ENCODE measurements at regions not wholly inside any gene's neighbourhood (a gene's known extent, or its start where the extent isn't known, plus 50 kb on each side); places are given as distances from the start of the nearest gene placed in this dataset.

DNA sequence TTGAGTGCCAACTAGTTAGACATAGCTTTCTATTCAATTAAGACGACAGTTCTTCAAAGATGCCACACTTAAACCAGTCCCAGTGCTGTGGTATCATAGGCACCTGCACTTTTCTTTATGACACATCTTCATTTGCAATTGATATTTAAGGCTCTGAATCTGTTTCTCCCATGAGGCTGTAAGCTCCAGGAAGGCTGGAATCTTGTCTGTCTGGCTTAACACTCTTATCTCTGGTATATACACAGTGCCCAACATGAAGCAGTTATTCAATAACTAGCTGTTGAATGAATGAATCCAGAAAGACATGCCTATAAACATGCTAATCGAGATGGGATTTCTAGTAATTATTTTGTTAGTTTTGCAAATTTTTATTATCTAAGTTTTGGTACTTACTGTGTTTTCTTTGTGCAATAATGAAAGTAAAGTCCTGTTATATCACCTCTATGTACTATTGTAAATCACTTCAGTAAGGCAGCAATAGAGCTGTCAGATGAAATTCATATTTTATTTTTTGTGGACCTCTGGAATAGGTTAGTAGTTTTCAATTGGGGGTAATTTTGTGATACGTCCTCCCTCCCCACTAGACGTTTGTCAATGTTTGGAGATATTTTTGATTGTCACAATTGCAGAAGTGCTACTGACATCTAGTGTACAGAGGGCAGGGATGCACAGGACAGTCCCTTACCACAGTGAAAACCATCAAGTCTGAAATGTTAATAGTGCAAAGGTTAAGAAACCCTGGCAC is 51.3 kb upstream of the STEAP4 start:
- peaks cover 10% of the 10 kb centered on the region for H3K27me3 Mint-ChIP-seq
- H3K27ac Mint-ChIP-seq = no peak overlapping the region
- H3K4me1 Mint-ChIP-seq (ENCODE audit: low read depth) = peaks cover 2% of the 10 kb centered on the region
- ChIA-PET POLR2A (no interaction called here), CTCF (interaction anchor here (0.6 to 2.2 kb wide), 2 partner anchors 115 to 210 kb away, joined by 3 to 7 read pairs; no protein-coding TSS in a partner anchor)
- H3K4me3 Mint-ChIP-seq = no peak overlapping the region
- no peaks in the 10 kb centered on the region for H3K36me3 Mint-ChIP-seq
- H3K9me3 Mint-ChIP-seq = no peaks in the 10 kb centered on the region
- intact Hi-C loops (cut with micrococcal nuclease) = loop anchor here (1.0 kb wide), 1 partner anchor 116 kb away; no protein-coding TSS in a partner anchor
- no peak for DNase-seq

DNA sequence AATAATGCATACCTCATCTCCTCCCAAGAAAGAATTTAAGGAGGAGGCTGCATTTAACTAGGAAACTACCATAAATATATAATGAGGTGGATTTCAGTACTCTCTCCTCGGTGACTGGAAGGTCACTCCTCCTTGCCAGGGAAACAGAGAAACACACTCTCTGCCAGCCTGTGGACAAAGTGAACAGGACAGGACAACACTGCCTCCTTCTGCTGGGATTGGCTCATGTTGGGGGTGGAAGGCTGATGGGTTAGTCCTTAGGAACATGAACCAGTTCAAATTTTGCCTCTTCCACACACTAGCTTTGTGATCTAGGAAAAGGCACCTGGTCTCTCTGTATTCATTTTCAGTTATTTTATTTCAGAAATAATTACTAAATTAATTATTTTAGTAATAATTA is 50.6 kb upstream of the STEAP4 start:
- ChIA-PET CTCF (interaction anchor here (0.6 to 2.2 kb wide), 2 partner anchors 114 to 209 kb away, joined by 3 to 7 read pairs; no protein-coding TSS in a partner anchor), POLR2A (no interaction called here)
- Mint-ChIP-seq H3K36me3 (no peaks in the 10 kb centered on the region), H3K27ac (no peak overlapping the region), H3K4me3 (no peak overlapping the region), H3K27me3 (peaks cover 11% of the 10 kb centered on the region), H3K4me1 (ENCODE audit: low read depth) (peaks cover 2% of the 10 kb centered on the region), H3K9me3 (no peaks in the 10 kb centered on the region)
- no peak for DNase-seq
- intact Hi-C loops (cut with micrococcal nuclease) = no loop called here

All from activated CD4-positive, alpha-beta memory T cell treated with anti-CD3 and anti-CD28 coated beads for 36 hours (primary cell).